GM12878 (cell line): ENCODE measurements at regions not wholly inside any gene's neighbourhood (a gene's known extent, or its start where the extent isn't known, plus 50 kb on each side); places are given as distances from the start of the nearest gene placed in this dataset.

Experiments used
- ATAC-seq: fragments of 200-7000 bp; cut with Tn5 transposase; 3 replicates; pipeline ENCODE4 v1.9.1; 2020; ENCODE audit warnings: mild to moderate bottlenecking, moderate library complexity
- BruUV-seq: library from RNA; stranded (reverse); fragments of 400-500 nt; replicated peaks from 2 replicates; lab custom pipeline; 2021; lab: Mats Ljungman, UMichigan
- CTCF ChIA-PET: fragments of 300-600 bp; sonication (Branson Sonifier 250); formaldehyde crosslinking; extraction: SDS; loops from one replicate; lab custom pipeline; 2021; ENCODE audit warnings: inconsistent platforms; lab: Yijun Ruan, JAX
- POLR2A ChIA-PET: fragments of 350-600 bp; formaldehyde crosslinking; extraction: SDS; loops from one replicate; lab custom pipeline; 2021; ENCODE audit warnings: inconsistent platforms; lab: Charles Lee
- RAD21 ChIA-PET: fragments of 300-600 bp; sonication (Branson Sonifier 250); formaldehyde crosslinking; loops from one replicate; lab custom pipeline; 2023; ENCODE audit warnings: antibody characterized with exemption; ENCODE audit not compliant: unreplicated experiment; lab: Charles Lee
- SMC1A ChIA-PET: fragments of 300-600 bp; sonication (Branson Sonifier 250); formaldehyde crosslinking; loops from one replicate; lab custom pipeline; 2023; ENCODE audit not compliant: unreplicated experiment, uncharacterized antibody; lab: Charles Lee
- DNase-seq: peaks from one replicate; pipeline ENCODE4 v3.0.0-alpha.2; 2011; ENCODE audit warnings: low read depth, low spot score
- FAIRE-seq: peaks from 3 replicates; lab custom pipeline; 2011; peaks lifted over from hg19 to GRCh38; lab: Jason Lieb, UNC
- H2AFZ ChIP-seq: 2 replicates; pipeline ENCODE4 v1.6.0; 2011; ENCODE audit warnings: low read depth, low read length, control low read depth; ENCODE audit not compliant: control insufficient read depth
- H3K27ac ChIP-seq: 2 replicates; pipeline ENCODE4 v1.5.1; 2011; ENCODE audit warnings: control low read depth; ENCODE audit not compliant: control insufficient read depth, insufficient read depth
- H3K27me3 ChIP-seq, 2 experiments: replicated peaks in 1 of 2; 2 replicates each; pipeline versions ENCODE4 v1.6.0 to v1.6.1; 2011; ENCODE audit warnings: low read length in 1 of 2; ENCODE audit not compliant: control insufficient read depth in 2 of 2, insufficient read depth in 2 of 2
- H3K36me3 ChIP-seq, 2 experiments: 2 replicates each; pipeline ENCODE4 v1.5.1; 2011; ENCODE audit warnings: low read length in 1 of 2; ENCODE audit not compliant: control insufficient read depth in 2 of 2, insufficient read depth in 2 of 2
- H3K4me1 ChIP-seq: 2 replicates; pipeline ENCODE4 v1.6.1; 2011; ENCODE audit warnings: mild to moderate bottlenecking, low read length, moderate library complexity, mixed read lengths; ENCODE audit not compliant: control insufficient read depth, insufficient read depth
- H3K4me2 ChIP-seq: 2 replicates; pipeline ENCODE4 v1.6.0; 2011; ENCODE audit warnings: control low read depth; ENCODE audit not compliant: control insufficient read depth, insufficient read depth
- H3K4me3 ChIP-seq: fragments of 200-600 bp; sonication (generic); 2 replicates; pipeline ENCODE4 v1.5.1; 2016
- H3K79me2 ChIP-seq: 2 replicates; pipeline ENCODE4 v1.6.0; 2011; ENCODE audit warnings: low read length; ENCODE audit not compliant: control insufficient read depth, insufficient read depth
- H3K9ac ChIP-seq: 2 replicates; pipeline ENCODE4 v1.8.0; 2011; ENCODE audit warnings: low read length, control low read depth, mixed read lengths; ENCODE audit not compliant: control insufficient read depth, insufficient read depth
- H3K9me3 ChIP-seq: replicated peaks from 3 replicates; pipeline ENCODE4 v1.5.1; 2011; ENCODE audit warnings: mild to moderate bottlenecking, low read length; ENCODE audit not compliant: control insufficient read depth, insufficient read depth
- H4K20me1 ChIP-seq: 2 replicates; pipeline ENCODE4 v1.6.0; 2011; ENCODE audit not compliant: control insufficient read depth, insufficient read depth
- ASH2L ChIP-seq: fragments of 300-600, 200-600 bp; sonication (generic); IDR thresholded peaks from 2 replicates; pipeline ENCODE4 v1.6.1; 2017; ENCODE audit warnings: low read depth, mild to moderate bottlenecking, borderline replicate concordance
- CBFB ChIP-seq: IDR thresholded peaks from 2 replicates; pipeline ENCODE4 v1.6.1; 2016; ENCODE audit warnings: antibody characterized with exemption, low read depth
- CBX5 ChIP-seq: sonication (generic); IDR thresholded peaks from 2 replicates; pipeline ENCODE4 v1.6.1; 2016; ENCODE audit warnings: low read depth, moderate library complexity, mild to moderate bottlenecking, inconsistent platforms
- E4F1 ChIP-seq: fragments of 450-650 bp; IDR thresholded peaks from 2 replicates; pipeline ENCODE4 v1.6.1; 2018; ENCODE audit warnings: borderline replicate concordance, mild to moderate bottlenecking; ENCODE audit not compliant: partially characterized antibody
- EED ChIP-seq: sonication (generic); IDR thresholded peaks from 2 replicates; pipeline ENCODE4 v1.6.1; 2016; ENCODE audit warnings: antibody characterized with exemption, low read depth
- HDGF ChIP-seq: fragments of 450-650 bp; IDR thresholded peaks from 2 replicates; pipeline ENCODE4 v1.6.1; 2016; ENCODE audit warnings: antibody characterized with exemption
- IKZF2 ChIP-seq, 2 experiments: fragments of 450-650 bp; IDR thresholded peaks; 2 replicates each; pipeline ENCODE4 v1.6.1; 2017; ENCODE audit warnings: mild to moderate bottlenecking in 2 of 2, moderate library complexity in 2 of 2
- NFYA ChIP-seq: IDR thresholded peaks from 2 replicates; pipeline ENCODE4 v1.6.1; 2011; ENCODE audit warnings: low read depth, mild to moderate bottlenecking, low read length, improper control_type of control experiment, borderline replicate concordance
- NR2C2 ChIP-seq: IDR thresholded peaks from 2 replicates; pipeline ENCODE4 v1.6.1; 2011; ENCODE audit warnings: borderline replicate concordance, low read depth; ENCODE audit not compliant: control insufficient read depth, insufficient read length
- PAX8 ChIP-seq: fragments of 450-650 bp; IDR thresholded peaks from 2 replicates; pipeline ENCODE4 v1.6.1; 2017; ENCODE audit warnings: mild to moderate bottlenecking, moderate library complexity
- PRDM15 ChIP-seq: fragments of 450-650 bp; formaldehyde crosslinking; IDR thresholded peaks from 2 replicates; pipeline ENCODE4 v1.4.0; 2020; ENCODE audit warnings: mild to moderate bottlenecking, moderate library complexity
- RB1 ChIP-seq: fragments of 450-650 bp; formaldehyde crosslinking; IDR thresholded peaks from 2 replicates; pipeline ENCODE4 v1.6.1; 2017; ENCODE audit warnings: mild to moderate bottlenecking, borderline replicate concordance
- RELB ChIP-seq: fragments of 450-650 bp; IDR thresholded peaks from 2 replicates; pipeline ENCODE4 v1.6.1; 2017; ENCODE audit warnings: low read depth, mild to moderate bottlenecking, moderate library complexity
- SUPT20H ChIP-seq: IDR thresholded peaks from 2 replicates; pipeline ENCODE4 v1.6.1; 2011; ENCODE audit warnings: low read depth, mild to moderate bottlenecking, low read length, moderate library complexity, borderline replicate concordance; ENCODE audit not compliant: control insufficient read depth
- ZNF217 ChIP-seq: fragments of 450-650 bp; IDR thresholded peaks from 2 replicates; pipeline ENCODE4 v1.6.1; 2017; ENCODE audit warnings: antibody characterized with exemption, mild to moderate bottlenecking
- WGBS: methylation state at CpG from one replicate; pipeline ENCODE4 v1.1.6; 2016; ENCODE audit warnings: low lambda C conversion rate; ENCODE audit not compliant: insufficient replicate concordance, insufficient coverage; ENCODE audit errors: missing lambda C conversion rate; 5-methylcytosine and 5-hydroxymethylcytosine counted together
- in situ Hi-C: fragments of 300-500 bp; cut with MboI; formaldehyde crosslinking; loops from 9 replicates; pipeline ENCODE4 v1.14.3; 2018; ENCODE audit warnings: mixed read lengths
- intact Hi-C: fragments of 100-400 bp; cut with micrococcal nuclease; formaldehyde crosslinking; loops from one replicate; pipeline ENCODE4 v1.14.2; 2022; ENCODE audit not compliant: unreplicated experiment

- intact Hi-C loops, result loop anchor here (2.0 to 10.0 kb wide), 4 partner anchors 111 to 291 kb away; partner anchors contain the start of gene ZNF462
- POLR2A ChIA-PET, result interaction anchor here (1.1 kb wide), 1 partner anchor 211 kb away, joined by 4 read pairs; no protein-coding TSS in a partner anchor
- no peak overlapping the region for H3K4me2 ChIP-seq
- in situ Hi-C loops, result no loop called here
- H4K20me1 ChIP-seq, result no peaks in the 10 kb centered on the region
- ATAC-seq, result no peak
- no peaks in the 10 kb centered on the region for H3K36me3 ChIP-seq
- no peak overlapping the region for H3K27ac ChIP-seq
- no peak overlapping the region for H2AFZ ChIP-seq
- TF ChIP-seq CBX5 (no peak), RB1 (no peak), ZNF217 (no peak), ASH2L (no peak), PRDM15 (CRISPR knock-in tag) (no peak), NFYA (no peak), RELB (no peak), PAX8 (no peak), SUPT20H (no peak), HDGF (no peak), EED (no peak), CBFB (no peak), NR2C2 (no peak), IKZF2 (IDR thresholded peaks at IDR 0.05) (no peak), E4F1 (no peak)
- SMC1A ChIA-PET, result interaction anchor here (0.8 to 3.6 kb wide), 6 partner anchors 9 to 400 kb away, joined by 3 to 11 read pairs (median 4); no protein-coding TSS in a partner anchor
- H3K9ac ChIP-seq, result no peak overlapping the region
- no peak overlapping the region for H3K4me3 ChIP-seq
- DNase-seq, result no peak
- BruUV-seq, result no TSS peak
- 98% methylated on average over 5 of the region's 5 CpGs for WGBS
- CTCF ChIA-PET, result interaction anchor here (0.8 to 2.6 kb wide), 7 partner anchors 9 to 910 kb away, joined by 3 to 8 read pairs (median 3); no protein-coding TSS in a partner anchor
- no peaks in the 10 kb centered on the region for H3K27me3 ChIP-seq
- FAIRE-seq, result no peak
- no peaks in the 10 kb centered on the region for H3K9me3 ChIP-seq
- RAD21 ChIA-PET, result interaction anchor here (1.6 to 2.3 kb wide), 2 partner anchors 66 to 229 kb away, joined by 4 to 12 read pairs; no protein-coding TSS in a partner anchor
- H3K4me1 ChIP-seq, result peaks cover 15% of the 10 kb centered on the region
- H3K79me2 ChIP-seq, result no peaks in the 10 kb centered on the region
These were observed 111.3 kb upstream of the ZNF462 start for GRCh38 chr9:106751681-106752080.
